ENCODE measurements at regions not wholly inside any gene's neighbourhood (a gene's known extent, or its start where the extent isn't known, plus 50 kb on each side); places are given as distances from the start of the nearest gene placed in this dataset.

DNA sequence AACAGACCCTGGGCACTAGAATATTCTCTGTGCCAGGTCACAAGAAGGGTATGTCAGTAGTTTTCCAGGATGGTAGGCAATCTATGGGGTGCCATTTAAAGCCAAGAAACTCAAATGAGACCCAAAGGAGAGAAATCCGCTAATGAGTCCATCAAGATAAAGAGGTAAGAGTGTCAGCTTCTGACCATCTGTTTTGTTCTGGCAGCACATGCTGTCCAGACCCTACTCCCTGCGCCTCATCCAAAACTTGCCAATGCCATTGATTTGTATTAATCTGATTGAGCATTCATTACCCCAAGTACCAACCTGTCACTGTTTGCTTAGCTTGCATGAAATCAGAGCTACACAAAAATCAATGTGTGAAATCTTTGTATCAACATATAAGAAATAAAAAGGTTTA, 229.0 kb downstream of the BLID start:
- TF ChIP-seq, protein P1, sequence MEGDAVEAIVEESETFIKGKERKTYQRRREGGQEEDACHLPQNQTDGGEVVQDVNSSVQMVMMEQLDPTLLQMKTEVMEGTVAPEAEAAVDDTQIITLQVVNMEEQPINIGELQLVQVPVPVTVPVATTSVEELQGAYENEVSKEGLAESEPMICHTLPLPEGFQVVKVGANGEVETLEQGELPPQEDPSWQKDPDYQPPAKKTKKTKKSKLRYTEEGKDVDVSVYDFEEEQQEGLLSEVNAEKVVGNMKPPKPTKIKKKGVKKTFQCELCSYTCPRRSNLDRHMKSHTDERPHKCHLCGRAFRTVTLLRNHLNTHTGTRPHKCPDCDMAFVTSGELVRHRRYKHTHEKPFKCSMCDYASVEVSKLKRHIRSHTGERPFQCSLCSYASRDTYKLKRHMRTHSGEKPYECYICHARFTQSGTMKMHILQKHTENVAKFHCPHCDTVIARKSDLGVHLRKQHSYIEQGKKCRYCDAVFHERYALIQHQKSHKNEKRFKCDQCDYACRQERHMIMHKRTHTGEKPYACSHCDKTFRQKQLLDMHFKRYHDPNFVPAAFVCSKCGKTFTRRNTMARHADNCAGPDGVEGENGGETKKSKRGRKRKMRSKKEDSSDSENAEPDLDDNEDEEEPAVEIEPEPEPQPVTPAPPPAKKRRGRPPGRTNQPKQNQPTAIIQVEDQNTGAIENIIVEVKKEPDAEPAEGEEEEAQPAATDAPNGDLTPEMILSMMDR (IDR thresholded peaks at IDR 0.05) = no peak
- no peak for TF ChIP-seq POLR2A (IDR thresholded peaks at IDR 0.05)

Measured in thyroid gland (tissue), 4 donors.